ENCODE measurements at regions not wholly inside any gene's neighbourhood (a gene's known extent, or its start where the extent isn't known, plus 50 kb on each side); places are given as distances from the start of the nearest gene placed in this dataset.
A peak's percentile ranks its signal among the peaks of the same experiment; 100 is the strongest.

- peaks cover 0 to 4% (median 0%) of the 10 kb centered on the region in 4 donors for H3K27me3 ChIP-seq (ENCODE audit: control insufficient read depth in 4 of 4, insufficient read depth in 4 of 4, low read length in 3 of 4)
- 4% methylated on average over 16 of the region's 16 CpGs for WGBS
- H3K27ac ChIP-seq (ENCODE audit: low read depth in 1 of 2, low read length in 2 of 2), result no peak overlapping the region
- peaks cover 0 to 4% (median 1%) of the 10 kb centered on the region in 4 donors for H3K4me1 ChIP-seq (ENCODE audit: control insufficient read depth in 4 of 4, insufficient read depth in 4 of 4, low read length in 3 of 4)
- peak; percentile 63 to 67 for TF ChIP-seq HNF4A (conservative IDR thresholded peaks at IDR 0.05)
- TF ChIP-seq MAX (IDR thresholded peaks at IDR 0.05), result no peak
- peak; percentile 83 for TF ChIP-seq YY1 (IDR thresholded peaks at IDR 0.05)
- peak; percentile 82 to 83 for TF ChIP-seq RAD21 (IDR thresholded peaks at IDR 0.05)
- TF ChIP-seq RXRA (IDR thresholded peaks at IDR 0.05), result peak; percentile 89 to 93
- peak; percentile 81 for TF ChIP-seq CTCF (IDR thresholded peaks at IDR 0.05; ENCODE audit: low read depth, low read length, missing input control)
- TF ChIP-seq JUND (IDR thresholded peaks at IDR 0.05), result peak; percentile 34 to 51
- TF ChIP-seq FOXA1 (IDR thresholded peaks at IDR 0.05), result no peak
- no peak for TF ChIP-seq EGR1 (IDR thresholded peaks at IDR 0.05; ENCODE audit: low read depth in 2 of 2)
- TF ChIP-seq NR2F2 (IDR thresholded peaks at IDR 0.05), result no peak
- TF ChIP-seq TAF1 (conservative IDR thresholded peaks at IDR 0.05), result no peak
- no peak for TF ChIP-seq GABPA (IDR thresholded peaks at IDR 0.05 in 1 of 2, conservative IDR thresholded peaks at IDR 0.05 in 1 of 2)
- TF ChIP-seq ZBTB33 (IDR thresholded peaks at IDR 0.05), result peak; percentile 36
- TF ChIP-seq ATF3 (IDR thresholded peaks at IDR 0.05), result no peak
- peak; percentile 38 for TF ChIP-seq REST (IDR thresholded peaks at IDR 0.05)
- no peak for TF ChIP-seq HNF4G (IDR thresholded peaks at IDR 0.05)
- peak; percentile 20 for TF ChIP-seq SP1 (IDR thresholded peaks at IDR 0.05)
- no peak for TF ChIP-seq FOXA2 (IDR thresholded peaks at IDR 0.05)
- DNase-seq (ENCODE audit: low spot score), result peak; percentile 75
- H3K4me3 ChIP-seq (ENCODE audit: low read depth in 1 of 3, low read length in 3 of 3), result no peak overlapping the region
- no peaks in the 10 kb centered on the region for H3K36me3 ChIP-seq (ENCODE audit: control insufficient read depth in 4 of 4, insufficient read depth in 3 of 4, low read depth in 1 of 4, low read length in 3 of 4)
- no peak overlapping the region for H3K9ac ChIP-seq (ENCODE audit: low read depth in 1 of 2, low read length in 2 of 2)
- H3K9me3 ChIP-seq (ENCODE audit: control insufficient read depth in 4 of 4, low read length in 3 of 4), result no peaks in the 10 kb centered on the region
These were observed 216.3 kb downstream of the C1D start for GRCh38 chr2:67846370-67847070.
